ENCODE measurements at regions not wholly inside any gene's neighbourhood (a gene's known extent, or its start where the extent isn't known, plus 50 kb on each side); places are given as distances from the start of the nearest gene placed in this dataset.
A peak's percentile ranks its signal among the peaks of the same experiment; 100 is the strongest.

GRCh38 chr12:92431146-92431545 lies 271.6 kb upstream of the PLEKHG7 start:
- Histone ChIP-seq H3K27ac (ENCODE audit: low read length) (no peak overlapping the region), H4K20me1 (ENCODE audit: low read length) (no peaks in the 10 kb centered on the region), H3K4me1 (ENCODE audit: insufficient read depth, low read length) (no peaks in the 10 kb centered on the region), H3K9ac (ENCODE audit: low read length) (no peak overlapping the region), H3K79me2 (ENCODE audit: low read length) (no peaks in the 10 kb centered on the region), H3K9me3 (ENCODE audit: low read length) (no peaks in the 10 kb centered on the region), H2AFZ (ENCODE audit: low read length) (no peak overlapping the region), H3K4me3 (ENCODE audit: low read length) (no peak overlapping the region), H3K27me3 (ENCODE audit: low read length) (no peaks in the 10 kb centered on the region), H3K9me2 (replicated peaks; ENCODE audit: low read length) (no peaks in the 10 kb centered on the region), H3K36me3 (ENCODE audit: low read depth, low read length) (no peaks in the 10 kb centered on the region), H3K4me2 (ENCODE audit: low read length) (no peak overlapping the region), H3F3A (ENCODE audit: low read length, unreplicated experiment) (no peaks in the 10 kb centered on the region)
- no peak for TF ChIP-seq EZH2phosphoT487 (IDR thresholded peaks at IDR 0.05; ENCODE audit: borderline replicate concordance, low read length)
- TF ChIP-seq EZH2 (IDR thresholded peaks at IDR 0.05; ENCODE audit: low read length, unreplicated experiment): no peak
- TF ChIP-seq CTCF (conservative IDR thresholded peaks at IDR 0.05; ENCODE audit: low read depth, low read length): no peak
- no peak for DNase-seq
- intact Hi-C loops (cut with micrococcal nuclease): no loop called here
- CTCF ChIA-PET: no interaction called here
- no peak for ATAC-seq
- BruUV-seq (replicated peaks): no TSS peak
- POLR2A ChIA-PET (ENCODE audit: unreplicated experiment): interaction anchor here (0.7 kb wide), 1 partner anchor 23 kb away, joined by 3 read pairs; no protein-coding TSS in a partner anchor

- TF ChIP-seq EZH2 (IDR thresholded peaks at IDR 0.05; ENCODE audit: low read length, unreplicated experiment): no peak
- TF ChIP-seq CTCF (conservative IDR thresholded peaks at IDR 0.05; ENCODE audit: low read depth, low read length): no peak
- no peak for TF ChIP-seq EZH2phosphoT487 (IDR thresholded peaks at IDR 0.05; ENCODE audit: borderline replicate concordance, low read length)
- H3F3A ChIP-seq (ENCODE audit: low read length, unreplicated experiment): peaks cover 4% of the 10 kb centered on the region
- no peaks in the 10 kb centered on the region for H3K27me3 ChIP-seq (ENCODE audit: low read length)
- POLR2A ChIA-PET (ENCODE audit: unreplicated experiment): no interaction called here
- DNase-seq (no peak), ATAC-seq (no peak)
- no peaks in the 10 kb centered on the region for H3K9me2 ChIP-seq (replicated peaks; ENCODE audit: low read length)
- no peak overlapping the region for H3K4me2 ChIP-seq (ENCODE audit: low read length)
- H3K9ac ChIP-seq (ENCODE audit: low read length): no peak overlapping the region
- H3K36me3 ChIP-seq (ENCODE audit: low read depth, low read length): no peaks in the 10 kb centered on the region
- no peak overlapping the region for H3K4me3 ChIP-seq (ENCODE audit: low read length)
- no peaks in the 10 kb centered on the region for H3K9me3 ChIP-seq (ENCODE audit: low read length)
- H3K4me1 ChIP-seq (ENCODE audit: insufficient read depth, low read length): peaks cover 31% of the 10 kb centered on the region
- intact Hi-C loops (cut with micrococcal nuclease): no loop called here
- H3K27ac ChIP-seq (ENCODE audit: low read length): no peak overlapping the region
- CTCF ChIA-PET: no interaction called here
- no peak overlapping the region for H2AFZ ChIP-seq (ENCODE audit: low read length)
- BruUV-seq (replicated peaks): no TSS peak
- H3K79me2 ChIP-seq (ENCODE audit: low read length): no peaks in the 10 kb centered on the region
- no peaks in the 10 kb centered on the region for H4K20me1 ChIP-seq (ENCODE audit: low read length)
Measured at GRCh38 chr12:92426332-92426731, 276.5 kb upstream of the PLEKHG7 start.

- no peaks in the 10 kb centered on the region for H3K79me2 ChIP-seq (ENCODE audit: low read length)
- H3K9me2 ChIP-seq (replicated peaks; ENCODE audit: low read length): no peaks in the 10 kb centered on the region
- TF ChIP-seq EZH2phosphoT487 (IDR thresholded peaks at IDR 0.05; ENCODE audit: borderline replicate concordance, low read length): no peak
- TF ChIP-seq CTCF (conservative IDR thresholded peaks at IDR 0.05; ENCODE audit: low read depth, low read length): no peak
- no peak for TF ChIP-seq EZH2 (IDR thresholded peaks at IDR 0.05; ENCODE audit: low read length, unreplicated experiment)
- DNase-seq (no peak), ATAC-seq (no peak)
- H3K27ac ChIP-seq (ENCODE audit: low read length): no peak overlapping the region; the same call in 1 of the 2 replicates
- H3K9ac ChIP-seq (ENCODE audit: low read length): no peak overlapping the region
- H4K20me1 ChIP-seq (ENCODE audit: low read length): no peaks in the 10 kb centered on the region
- ChIA-PET POLR2A (ENCODE audit: unreplicated experiment) (no interaction called here), CTCF (no interaction called here)
- no peak overlapping the region for H3K4me3 ChIP-seq (ENCODE audit: low read length)
- peaks cover 35% of the 10 kb centered on the region for H3K4me1 ChIP-seq (ENCODE audit: insufficient read depth, low read length)
- BruUV-seq (replicated peaks): no TSS peak
- H3K4me2 ChIP-seq (ENCODE audit: low read length): no peak overlapping the region
- no peaks in the 10 kb centered on the region for H3K36me3 ChIP-seq (ENCODE audit: low read depth, low read length)
- peak overlapping the region; percentile 37; the same call in 1 of the 2 replicates for H2AFZ ChIP-seq (ENCODE audit: low read length)
- peaks cover 4% of the 10 kb centered on the region for H3F3A ChIP-seq (ENCODE audit: low read length, unreplicated experiment)
- intact Hi-C loops (cut with micrococcal nuclease): no loop called here
- no peaks in the 10 kb centered on the region for H3K9me3 ChIP-seq (ENCODE audit: low read length)
- no peaks in the 10 kb centered on the region for H3K27me3 ChIP-seq (ENCODE audit: low read length)
Measured at GRCh38 chr12:92425165-92425564, 277.6 kb upstream of the PLEKHG7 start.
